ENCODE measurements at regions not wholly inside any gene's neighbourhood (a gene's known extent, or its start where the extent isn't known, plus 50 kb on each side); places are given as distances from the start of the nearest gene placed in this dataset.

GRCh38 chr1:168913711-168914463 lies 184.9 kb upstream of the DPT start:
- no peak for DNase-seq (ENCODE audit: extremely low read depth, low read depth)

GRCh38 chr1:168917309-168917708 lies 188.3 kb upstream of the DPT start:
- DNase-seq (ENCODE audit: extremely low read depth, low read depth) = no peak

- no peak for DNase-seq (ENCODE audit: extremely low read depth, low read depth)
These were observed 188.7 kb upstream of the ATP1B1 start for GRCh38 chr1:168917796-168918195.

GRCh38 chr1:168918860-168919741 lies 187.4 kb upstream of the ATP1B1 start:
- DNase-seq (ENCODE audit: extremely low read depth, low read depth) = no peak

- peak; percentile 70 for DNase-seq (ENCODE audit: extremely low read depth, low read depth)
These were observed 185.9 kb upstream of the ATP1B1 start for GRCh38 chr1:168920456-168921094.

GRCh38 chr1:168921629-168922028 lies 184.9 kb upstream of the ATP1B1 start:
- DNase-seq (ENCODE audit: extremely low read depth, low read depth) = no peak

- DNase-seq (ENCODE audit: extremely low read depth, low read depth) = no peak
These were observed 182.9 kb upstream of the ATP1B1 start for GRCh38 chr1:168923521-168924136.

GRCh38 chr1:168924976-168925375 lies 181.5 kb upstream of the ATP1B1 start:
- no peak for DNase-seq (ENCODE audit: extremely low read depth, low read depth)

GRCh38 chr1:168926236-168926635 lies 180.3 kb upstream of the ATP1B1 start:
- DNase-seq (ENCODE audit: extremely low read depth, low read depth) = no peak

GRCh38 chr1:168932539-168932938 lies 174.0 kb upstream of the ATP1B1 start:
- DNase-seq (ENCODE audit: extremely low read depth, low read depth) = no peak

GRCh38 chr1:168933141-168933805 lies 173.2 kb upstream of the ATP1B1 start:
- DNase-seq (ENCODE audit: extremely low read depth, low read depth) = no peak

GRCh38 chr1:168939110-168939946 lies 167.2 kb upstream of the ATP1B1 start:
- no peak for DNase-seq (ENCODE audit: extremely low read depth, low read depth)

- no peak for DNase-seq (ENCODE audit: extremely low read depth, low read depth)
These were observed 166.6 kb upstream of the ATP1B1 start for GRCh38 chr1:168939947-168940223.

GRCh38 chr1:168941640-168942039 lies 164.8 kb upstream of the ATP1B1 start:
- no peak for DNase-seq (ENCODE audit: extremely low read depth, low read depth)

- no peak for DNase-seq (ENCODE audit: extremely low read depth, low read depth)
These were observed 164.3 kb upstream of the ATP1B1 start for GRCh38 chr1:168942165-168942564.

GRCh38 chr1:168945870-168946269 lies 160.6 kb upstream of the ATP1B1 start:
- no peak for DNase-seq (ENCODE audit: extremely low read depth, low read depth)

GRCh38 chr1:168947041-168947440 lies 159.4 kb upstream of the ATP1B1 start:
- no peak for DNase-seq (ENCODE audit: extremely low read depth, low read depth)

GRCh38 chr1:168949672-168950071 lies 156.8 kb upstream of the ATP1B1 start:
- DNase-seq (ENCODE audit: extremely low read depth, low read depth) = no peak

GRCh38 chr1:168957818-168958217 lies 148.7 kb upstream of the ATP1B1 start:
- no peak for DNase-seq (ENCODE audit: extremely low read depth, low read depth)
